Effector CD4-positive, alpha-beta T cell (primary cell): ENCODE measurements at regions not wholly inside any gene's neighbourhood (a gene's known extent, or its start where the extent isn't known, plus 50 kb on each side); places are given as distances from the start of the nearest gene placed in this dataset.

Experiments
- DNase-seq: peaks from one replicate; pipeline ENCODE4 v3.0.0-alpha.2; 2020

GRCh38 chr2:12391116-12391515, 325.6 kb upstream of the TRIB2 start:
- no peak for DNase-seq

DNA sequence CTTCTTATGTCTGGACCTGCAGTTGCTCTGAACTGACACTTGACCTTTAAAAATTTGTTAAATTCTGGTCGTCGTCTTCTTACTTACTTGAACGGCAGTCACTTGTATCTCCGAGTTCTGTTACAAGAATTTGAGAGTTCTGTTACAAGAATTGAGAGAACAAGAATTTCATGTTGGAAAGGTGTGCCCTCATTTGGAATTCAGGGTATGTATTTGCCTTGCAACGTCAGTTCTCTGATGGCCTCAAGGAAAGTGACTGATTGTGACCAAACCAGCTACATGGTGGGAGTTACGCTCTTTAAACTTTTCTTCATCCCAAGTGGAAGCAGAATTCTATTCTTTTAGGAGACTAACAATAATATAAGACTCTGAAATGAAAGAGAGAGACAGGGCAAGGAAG, 320.0 kb upstream of the TRIB2 start:
- no peak for DNase-seq

DNA sequence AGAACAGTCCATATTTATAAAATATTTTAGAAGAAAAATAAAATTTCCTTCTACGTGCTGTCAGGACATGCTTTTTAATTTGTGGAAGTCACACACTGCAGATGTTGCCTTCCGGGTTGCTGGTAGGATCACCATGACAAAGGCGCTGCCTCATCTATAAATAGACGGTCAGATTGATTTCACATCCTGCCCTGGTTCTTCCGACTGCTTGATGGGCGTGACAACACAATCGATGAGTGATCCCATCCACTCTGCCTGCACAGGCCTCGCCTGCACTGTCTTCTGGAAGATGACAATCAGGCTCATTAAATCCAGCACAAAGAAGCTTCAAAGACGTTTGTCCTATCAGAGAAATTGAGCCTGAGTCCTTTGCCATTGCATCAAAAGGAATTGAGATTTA, 318.9 kb upstream of the TRIB2 start:
- DNase-seq: no peak

DNA sequence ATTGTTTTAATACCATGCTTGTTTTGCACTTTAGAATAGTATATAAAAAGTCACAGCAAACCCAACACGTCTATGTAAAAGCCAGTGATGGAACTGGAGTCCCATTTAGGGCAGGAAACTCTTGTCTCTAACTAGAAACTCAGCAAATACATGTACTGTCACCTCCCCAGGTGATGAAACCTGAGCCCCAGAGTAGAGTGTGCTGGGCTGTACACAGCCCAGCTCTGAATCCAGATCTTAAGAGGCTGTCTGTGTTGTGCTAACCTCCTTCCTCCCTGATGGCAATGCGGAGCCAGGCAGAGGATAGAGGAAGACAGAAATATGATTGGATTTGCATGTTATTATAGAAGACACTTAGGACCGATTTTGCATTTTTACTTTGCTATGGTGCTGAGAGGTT, 317.5 kb upstream of the TRIB2 start:
- DNase-seq: no peak

GRCh38 chr2:12400543-12400942, 316.2 kb upstream of the TRIB2 start:
- DNase-seq: no peak

GRCh38 chr2:12402440-12403139, 314.1 kb upstream of the TRIB2 start:
- DNase-seq: no peak

- DNase-seq: no peak
Measured at GRCh38 chr2:12404497-12404896, 312.2 kb upstream of the TRIB2 start.

GRCh38 chr2:12407160-12407559, 309.6 kb upstream of the TRIB2 start:
- DNase-seq: no peak

- peak; percentile 8 for DNase-seq
Measured at GRCh38 chr2:12412898-12413305, 303.8 kb upstream of the TRIB2 start.

GRCh38 chr2:12415536-12415935, 301.2 kb upstream of the TRIB2 start:
- DNase-seq: no peak

GRCh38 chr2:12416600-12416999, 300.1 kb upstream of the TRIB2 start:
- DNase-seq: peak; percentile 52

GRCh38 chr2:12417786-12418185, 298.9 kb upstream of the TRIB2 start:
- no peak for DNase-seq

GRCh38 chr2:12419803-12420202, 296.9 kb upstream of the TRIB2 start:
- DNase-seq: no peak

- no peak for DNase-seq
Measured at GRCh38 chr2:12421046-12421445, 295.7 kb upstream of the TRIB2 start.

GRCh38 chr2:12424219-12424618, 292.5 kb upstream of the TRIB2 start:
- DNase-seq: no peak

DNA sequence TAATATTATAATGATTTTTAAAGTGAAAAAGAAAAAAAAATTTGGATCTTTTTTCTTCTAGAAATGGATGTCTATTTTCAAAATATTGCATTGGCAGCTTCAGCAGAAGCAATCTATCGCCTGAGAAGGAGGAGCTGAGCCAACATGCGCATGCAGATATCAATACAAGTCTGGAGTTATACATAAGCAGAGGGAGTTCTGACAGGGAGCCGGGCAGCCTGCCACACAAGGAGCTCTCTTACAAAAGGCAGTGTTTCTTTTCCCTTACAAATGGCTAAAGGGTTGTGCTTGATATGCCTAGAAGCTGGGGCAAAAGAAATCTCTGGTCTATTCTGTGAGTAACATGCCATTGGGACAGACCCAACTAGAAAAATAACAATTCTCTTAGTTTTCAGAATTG, 291.9 kb upstream of the TRIB2 start:
- no peak for DNase-seq

DNA sequence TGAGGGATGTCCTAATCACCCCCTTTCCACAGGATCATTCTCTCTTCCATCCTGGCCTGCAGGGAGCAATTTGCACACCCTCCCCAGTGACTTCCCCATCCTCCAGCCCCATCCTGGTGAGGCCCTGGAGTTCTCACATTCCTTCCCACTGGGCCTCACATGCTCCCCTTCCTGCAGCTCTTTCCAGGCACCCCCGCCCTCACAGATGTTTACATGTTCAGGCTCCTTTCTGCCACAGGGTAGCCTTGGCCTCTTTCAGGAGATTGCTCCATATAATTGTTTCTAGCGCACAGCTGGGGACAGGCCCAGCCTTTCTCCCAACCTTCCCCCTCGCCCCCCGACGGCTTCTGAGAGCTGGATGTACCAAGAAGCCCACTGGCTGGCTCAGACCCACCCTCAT, 288.4 kb upstream of the TRIB2 start:
- no peak for DNase-seq

DNA sequence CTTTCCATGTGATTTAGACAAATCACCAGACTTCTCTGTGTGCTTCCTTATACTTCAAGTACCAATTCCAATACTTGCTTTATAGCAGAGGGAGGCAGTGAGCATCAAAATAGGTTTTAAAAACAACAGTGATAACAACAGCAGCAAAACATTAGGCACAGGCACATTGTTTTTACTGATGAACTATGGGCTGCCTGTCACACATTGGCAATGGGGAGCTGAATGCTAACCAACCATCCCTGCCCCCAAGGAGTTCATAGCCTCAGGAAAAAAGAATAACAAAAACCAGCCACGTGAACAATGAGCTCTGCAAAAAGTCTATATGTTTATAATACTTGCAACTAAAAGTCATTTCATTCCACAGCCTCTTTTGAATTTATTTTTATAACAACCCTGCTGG, 287.9 kb upstream of the TRIB2 start:
- DNase-seq: no peak

DNA sequence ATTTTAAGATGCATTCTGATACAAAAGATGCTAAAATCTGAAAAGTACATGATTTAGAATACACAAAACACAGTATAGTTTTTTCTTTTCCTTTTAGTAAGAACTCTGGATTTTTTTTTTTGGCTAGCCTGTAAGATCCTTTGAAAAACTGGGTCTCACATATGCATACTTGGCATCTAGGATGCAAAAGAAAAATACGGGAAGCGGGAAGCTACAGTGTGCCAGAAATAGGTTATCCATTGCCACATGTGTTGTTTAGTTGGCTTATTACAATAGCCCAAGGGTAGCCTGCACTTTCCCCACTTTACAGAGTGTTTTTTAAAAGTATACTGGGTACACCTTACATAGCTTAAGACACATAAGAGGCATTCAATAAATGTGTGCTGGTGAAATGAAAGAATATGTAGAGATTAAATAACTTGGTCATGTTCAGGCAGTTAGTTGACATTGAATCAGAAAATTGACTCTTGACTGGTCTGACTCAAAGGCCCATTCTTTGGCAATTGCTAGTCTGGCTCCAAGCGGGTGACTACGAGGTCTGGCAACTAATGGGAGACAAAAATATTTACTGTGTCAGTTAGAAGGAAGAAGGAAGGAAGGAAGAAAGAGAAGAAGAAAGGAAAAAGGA, 286.8 kb upstream of the TRIB2 start:
- no peak for DNase-seq

- DNase-seq: no peak
Measured at GRCh38 chr2:12430407-12431133, 286.2 kb upstream of the TRIB2 start.

- DNase-seq: no peak
Measured at GRCh38 chr2:12432985-12433625, 283.6 kb upstream of the TRIB2 start.

DNA sequence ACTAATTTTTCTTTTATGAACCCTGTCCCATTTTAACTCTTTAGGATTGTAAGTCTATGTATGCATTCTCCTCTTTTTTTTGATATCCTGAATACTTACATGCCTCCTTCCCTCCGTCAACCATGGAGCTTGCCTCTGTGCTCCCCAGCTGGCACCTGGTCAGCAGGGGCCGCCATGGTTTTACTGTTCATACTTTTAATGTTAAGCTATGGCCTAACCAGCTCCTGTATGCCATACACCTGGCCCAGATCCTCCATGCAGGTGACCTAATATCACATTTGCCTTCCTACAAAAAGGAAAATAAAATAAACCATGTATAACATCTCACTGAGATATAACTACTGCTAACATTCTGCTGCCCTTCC, 283.1 kb upstream of the TRIB2 start:
- no peak for DNase-seq

DNA sequence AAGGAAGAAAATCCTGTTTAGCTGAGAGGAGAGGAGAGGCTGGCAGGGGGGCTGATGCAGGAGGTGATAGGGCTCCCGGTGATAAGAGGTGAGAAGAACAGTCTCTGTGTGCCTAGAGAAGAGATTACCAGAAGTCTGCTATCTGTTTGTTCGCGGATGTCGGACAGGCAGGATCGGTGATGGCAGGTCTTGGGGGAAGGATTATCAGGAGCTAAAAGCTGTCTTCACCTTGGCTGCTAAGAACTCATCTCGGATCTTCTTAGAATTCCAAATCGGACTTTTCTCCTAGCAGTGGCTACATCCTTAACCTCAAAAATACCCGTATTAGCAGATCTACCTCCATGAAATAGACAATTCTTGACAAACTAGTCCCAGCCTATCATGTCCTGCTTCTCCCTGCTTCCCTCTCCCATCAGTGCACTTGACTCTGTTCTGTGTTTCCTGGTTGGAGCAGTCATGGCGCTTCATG, 282.1 kb upstream of the TRIB2 start:
- no peak for DNase-seq
